ENCODE measurements at regions not wholly inside any gene's neighbourhood (a gene's known extent, or its start where the extent isn't known, plus 50 kb on each side); places are given as distances from the start of the nearest gene placed in this dataset.

DNA sequence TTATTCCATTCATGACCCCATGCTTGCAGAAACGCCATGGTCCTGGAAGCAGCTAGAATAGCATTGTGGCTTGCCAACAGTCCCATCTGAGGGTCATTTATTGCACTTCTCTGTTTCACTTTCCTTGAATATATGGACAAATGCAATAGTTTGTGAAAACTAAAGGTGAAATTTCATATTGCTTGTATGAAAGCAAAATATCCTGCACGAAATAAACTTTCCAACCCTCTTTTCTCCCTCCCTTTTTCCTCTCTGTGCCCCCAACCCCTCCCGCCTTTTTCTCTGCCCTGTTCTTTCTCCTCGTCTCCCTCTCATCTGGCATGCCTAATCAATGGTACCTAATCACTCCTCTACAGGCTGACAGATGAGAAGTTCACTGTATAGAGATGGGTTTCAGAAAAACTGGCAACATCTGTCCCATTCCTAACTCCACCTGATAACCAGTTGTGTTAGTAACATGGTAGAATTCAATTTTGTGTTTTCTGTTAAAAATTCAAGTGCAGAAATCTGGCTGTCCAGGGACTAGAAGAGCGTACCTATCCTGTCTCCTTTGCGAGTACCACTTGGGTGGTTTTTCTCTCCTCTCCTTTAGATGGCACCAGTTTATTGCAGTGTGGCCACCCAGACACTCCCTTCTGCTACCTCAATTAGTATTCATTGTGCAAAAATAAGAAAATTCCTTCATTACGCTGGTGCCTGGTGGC is 198.6 kb downstream of the FOXA2 start:
- Mint-ChIP-seq H3K36me3 (no peaks in the 10 kb centered on the region), H3K9me3 (no peaks in the 10 kb centered on the region), H3K4me3 (no peak overlapping the region), H3K27me3 (ENCODE audit: low read depth) (peaks cover 12% of the 10 kb centered on the region), H3K27ac (no peak overlapping the region), H3K4me1 (peaks cover 28% of the 10 kb centered on the region)
- TF ChIP-seq GRHL2 (CRISPR knock-in tag; IDR thresholded peaks at IDR 0.05; ENCODE audit: insufficient replicate concordance, severe bottlenecking) (no peak), CDX4 (CRISPR knock-in tag; IDR thresholded peaks at IDR 0.05; ENCODE audit: borderline replicate concordance) (no peak), ATF3 (CRISPR knock-in tag; conservative IDR thresholded peaks at IDR 0.05) (no peak), E2F5 (CRISPR knock-in tag; IDR thresholded peaks at IDR 0.05) (no peak), NR3C1 (CRISPR knock-in tag; conservative IDR thresholded peaks at IDR 0.05; ENCODE audit: low read depth) (no peak), ZBTB43 (CRISPR knock-in tag; IDR thresholded peaks at IDR 0.05) (no peak), USF2 (CRISPR knock-in tag; IDR thresholded peaks at IDR 0.05) (no peak), ZNF396 (CRISPR knock-in tag; IDR thresholded peaks at IDR 0.05; ENCODE audit: borderline replicate concordance) (no peak), ZNF263 (CRISPR knock-in tag; IDR thresholded peaks at IDR 0.05; ENCODE audit: low read depth) (no peak), FOXP1 (CRISPR knock-in tag; IDR thresholded peaks at IDR 0.05; ENCODE audit: borderline replicate concordance) (no peak), SP1 (CRISPR knock-in tag; conservative IDR thresholded peaks at IDR 0.05) (no peak), MYBL2 (CRISPR knock-in tag; IDR thresholded peaks at IDR 0.05) (no peak), CREB1 (CRISPR knock-in tag; IDR thresholded peaks at IDR 0.05) (no peak), ZNF416 (CRISPR knock-in tag; IDR thresholded peaks at IDR 0.05) (no peak), MXD4 (CRISPR knock-in tag; IDR thresholded peaks at IDR 0.05; ENCODE audit: borderline replicate concordance) (no peak), EMX1 (CRISPR knock-in tag; IDR thresholded peaks at IDR 0.05) (no peak), ZNF232 (CRISPR knock-in tag; IDR thresholded peaks at IDR 0.05) (no peak), TEAD1 (CRISPR knock-in tag; IDR thresholded peaks at IDR 0.05) (no peak), ATF1 (CRISPR knock-in tag; IDR thresholded peaks at IDR 0.05) (no peak)
- TF ChIP-seq, protein P1, sequence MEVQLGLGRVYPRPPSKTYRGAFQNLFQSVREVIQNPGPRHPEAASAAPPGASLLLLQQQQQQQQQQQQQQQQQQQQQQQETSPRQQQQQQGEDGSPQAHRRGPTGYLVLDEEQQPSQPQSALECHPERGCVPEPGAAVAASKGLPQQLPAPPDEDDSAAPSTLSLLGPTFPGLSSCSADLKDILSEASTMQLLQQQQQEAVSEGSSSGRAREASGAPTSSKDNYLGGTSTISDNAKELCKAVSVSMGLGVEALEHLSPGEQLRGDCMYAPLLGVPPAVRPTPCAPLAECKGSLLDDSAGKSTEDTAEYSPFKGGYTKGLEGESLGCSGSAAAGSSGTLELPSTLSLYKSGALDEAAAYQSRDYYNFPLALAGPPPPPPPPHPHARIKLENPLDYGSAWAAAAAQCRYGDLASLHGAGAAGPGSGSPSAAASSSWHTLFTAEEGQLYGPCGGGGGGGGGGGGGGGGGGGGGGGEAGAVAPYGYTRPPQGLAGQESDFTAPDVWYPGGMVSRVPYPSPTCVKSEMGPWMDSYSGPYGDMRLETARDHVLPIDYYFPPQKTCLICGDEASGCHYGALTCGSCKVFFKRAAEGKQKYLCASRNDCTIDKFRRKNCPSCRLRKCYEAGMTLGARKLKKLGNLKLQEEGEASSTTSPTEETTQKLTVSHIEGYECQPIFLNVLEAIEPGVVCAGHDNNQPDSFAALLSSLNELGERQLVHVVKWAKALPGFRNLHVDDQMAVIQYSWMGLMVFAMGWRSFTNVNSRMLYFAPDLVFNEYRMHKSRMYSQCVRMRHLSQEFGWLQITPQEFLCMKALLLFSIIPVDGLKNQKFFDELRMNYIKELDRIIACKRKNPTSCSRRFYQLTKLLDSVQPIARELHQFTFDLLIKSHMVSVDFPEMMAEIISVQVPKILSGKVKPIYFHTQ (CRISPR knock-in tag; IDR thresholded peaks at IDR 0.05): no peak
- peak; percentile 73 for ATAC-seq
- DNase-seq (ENCODE audit: low spot score): no peak
- POLR2A ChIA-PET: no interaction called here
- CTCF ChIA-PET: interaction anchor here (0.9 to 1.0 kb wide), 3 partner anchors 67 to 306 kb away, joined by 3 to 4 read pairs (median 3); no protein-coding TSS in a partner anchor
